HepG2 (cell line): ENCODE measurements at regions not wholly inside any gene's neighbourhood (a gene's known extent, or its start where the extent isn't known, plus 50 kb on each side); places are given as distances from the start of the nearest gene placed in this dataset.
A peak's percentile ranks its signal among the peaks of the same experiment; 100 is the strongest.

Experiments
- ADNP ChIP-seq: sonication (generic); formaldehyde crosslinking; IDR thresholded peaks from 2 replicates; pipeline ENCODE4 v1.4.0; 2020; ENCODE audit warnings: missing genetic modification reagents
- ERF ChIP-seq: IDR thresholded peaks from 2 replicates; pipeline ENCODE4 v1.6.1; 2018; ENCODE audit warnings: missing biosample characterization, missing genetic modification reagents
- HNRNPLL ChIP-seq: fragments of 200-400 bp; formaldehyde crosslinking; IDR thresholded peaks from 2 replicates; pipeline ENCODE4 v1.6.1; 2017; ENCODE audit warnings: mild to moderate bottlenecking, low read depth, low read length; ENCODE audit not compliant: poor library complexity, severe bottlenecking
- KLF12 ChIP-seq: sonication (generic); formaldehyde crosslinking; IDR thresholded peaks from 2 replicates; pipeline ENCODE4 v1.4.0; 2020; ENCODE audit warnings: missing genetic modification reagents, borderline replicate concordance
- MAFK ChIP-seq, 2 experiments: IDR thresholded peaks in 1 of 2; conservative IDR thresholded peaks in 1 of 2; 2 replicates each; pipeline ENCODE4 v1.6.1; 2011; ENCODE audit warnings: improper control_type of control experiment in 2 of 2, low read length in 2 of 2
- NFKB2 ChIP-seq: sonication (generic); formaldehyde crosslinking; IDR thresholded peaks from 2 replicates; pipeline ENCODE4 v1.4.0; 2020; ENCODE audit warnings: missing genetic modification reagents, borderline replicate concordance
- PAWR ChIP-seq: sonication (generic); formaldehyde crosslinking; IDR thresholded peaks from 2 replicates; pipeline ENCODE4 v1.4.0; 2020; ENCODE audit warnings: missing genetic modification reagents, mild to moderate bottlenecking, borderline replicate concordance
- SCMH1 ChIP-seq: sonication (generic); formaldehyde crosslinking; IDR thresholded peaks from 2 replicates; pipeline ENCODE4 v1.9.0; 2021; ENCODE audit warnings: missing genetic modification reagents, mild to moderate bottlenecking, borderline replicate concordance
- TAF1 ChIP-seq: sonication (generic); formaldehyde crosslinking; IDR thresholded peaks from 2 replicates; pipeline ENCODE4 v1.4.0; 2020; ENCODE audit warnings: missing genetic modification reagents
- TCF7 ChIP-seq: sonication (generic); IDR thresholded peaks from 2 replicates; pipeline ENCODE4 v1.6.1; 2016; ENCODE audit warnings: antibody characterized with exemption, low read depth
- THAP11 ChIP-seq: IDR thresholded peaks from 2 replicates; pipeline ENCODE4 v1.6.1; 2016; ENCODE audit warnings: missing biosample characterization, missing genetic modification reagents
- ZFX ChIP-seq: sonication (generic); formaldehyde crosslinking; IDR thresholded peaks from 2 replicates; pipeline ENCODE4 v1.4.0; 2020; ENCODE audit warnings: mild to moderate bottlenecking, low read depth, missing genetic modification reagents, moderate library complexity
- ZMYM3 ChIP-seq: sonication (generic); formaldehyde crosslinking; IDR thresholded peaks from 2 replicates; pipeline ENCODE4 v1.5.1; 2020; ENCODE audit warnings: mild to moderate bottlenecking, missing genetic modification reagents
- ZNF143 ChIP-seq: sonication (generic); formaldehyde crosslinking; IDR thresholded peaks from 2 replicates; pipeline ENCODE4 v1.4.0; 2020; ENCODE audit warnings: missing genetic modification reagents
- ZNF441 ChIP-seq: sonication (generic); formaldehyde crosslinking; IDR thresholded peaks from 2 replicates; pipeline ENCODE4 v1.7.0; 2021; ENCODE audit warnings: missing genetic modification reagents, borderline replicate concordance
- ZNF547 ChIP-seq: sonication (generic); formaldehyde crosslinking; IDR thresholded peaks from 2 replicates; pipeline ENCODE4 v1.5.1; 2020; ENCODE audit warnings: mild to moderate bottlenecking, missing genetic modification reagents
- ZNF570 ChIP-seq: sonication (generic); formaldehyde crosslinking; IDR thresholded peaks from 2 replicates; pipeline ENCODE4 v1.4.0; 2020; ENCODE audit warnings: mild to moderate bottlenecking, missing genetic modification reagents, borderline replicate concordance
- ZNF629 ChIP-seq: sonication (generic); formaldehyde crosslinking; conservative IDR thresholded peaks from 2 replicates; pipeline ENCODE4 v1.5.0; 2020; ENCODE audit warnings: missing genetic modification reagents
- ZNF761 ChIP-seq: sonication (generic); formaldehyde crosslinking; conservative IDR thresholded peaks from 2 replicates; pipeline ENCODE4 v1.4.0; 2020; ENCODE audit warnings: mild to moderate bottlenecking, missing genetic modification reagents
- ZNF777 ChIP-seq: sonication (generic); formaldehyde crosslinking; IDR thresholded peaks from 2 replicates; pipeline ENCODE4 v1.4.0; 2020; ENCODE audit warnings: missing genetic modification reagents
- TF ChIP-seq, protein P1 (sequence below): sonication (generic); formaldehyde crosslinking; IDR thresholded peaks from 2 replicates; pipeline ENCODE4 v1.4.0; 2020; ENCODE audit warnings: mild to moderate bottlenecking, missing genetic modification reagents
- TF ChIP-seq, protein P2 (sequence below): IDR thresholded peaks from 2 replicates; pipeline ENCODE4 v1.6.1; 2016; ENCODE audit warnings: mild to moderate bottlenecking, missing biosample characterization, missing genetic modification reagents
- TF ChIP-seq, protein P3 (sequence below): sonication (generic); formaldehyde crosslinking; IDR thresholded peaks from 2 replicates; pipeline ENCODE4 v1.4.0; 2020; ENCODE audit warnings: mild to moderate bottlenecking, missing genetic modification reagents
- TF ChIP-seq, protein P4 (sequence below): sonication (generic); formaldehyde crosslinking; IDR thresholded peaks from 2 replicates; pipeline ENCODE4 v1.8.0; 2022; ENCODE audit warnings: missing genetic modification reagents, mild to moderate bottlenecking, moderate library complexity, borderline replicate concordance

DNA sequence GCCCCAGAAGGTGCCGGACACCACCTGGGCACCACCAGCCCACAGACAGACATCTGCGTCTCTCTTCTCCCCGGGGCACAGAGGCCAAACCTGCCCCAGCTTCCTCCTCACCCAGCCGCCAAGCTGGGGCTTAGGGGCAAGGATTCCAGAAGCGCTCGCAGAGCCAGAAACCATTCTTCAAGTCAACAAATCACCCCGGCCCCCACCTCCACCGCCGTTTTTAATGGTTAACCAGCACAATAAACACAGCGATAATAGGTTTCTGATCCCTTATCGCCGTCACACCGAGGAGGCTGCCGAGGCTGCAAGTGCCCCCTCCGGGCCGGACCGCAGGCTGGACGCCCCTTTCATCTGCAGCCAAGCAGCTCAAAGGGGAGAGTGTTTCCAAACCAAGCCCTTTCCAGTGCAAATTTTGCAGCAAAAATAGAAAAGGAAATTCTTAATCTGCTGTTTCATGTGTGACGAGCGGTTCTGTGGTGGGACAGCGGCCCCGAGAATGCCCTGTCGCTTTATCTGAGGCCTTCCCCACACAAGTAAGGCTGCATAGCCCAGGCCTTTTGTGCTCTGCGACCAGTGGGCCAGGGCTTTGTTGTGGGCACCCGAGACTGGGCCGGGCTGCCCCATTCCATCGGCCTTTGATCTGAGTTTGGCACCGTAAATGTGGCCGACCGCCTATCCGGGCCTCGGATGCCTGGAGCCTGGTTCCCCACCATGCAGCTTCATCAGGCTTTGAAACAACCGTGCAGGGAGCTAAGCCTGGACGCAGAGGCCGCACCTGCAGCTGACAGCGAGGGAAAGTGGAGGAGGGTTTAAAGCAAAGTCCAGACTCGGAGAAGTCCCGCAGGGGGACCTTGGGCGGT lies 83.2 kb downstream of the FOXL3 start (continued):
- peak; percentile 61; the same call in 1 of the 2 replicates for TF ChIP-seq TAF1 (CRISPR knock-in tag)
- TF ChIP-seq, protein P1, sequence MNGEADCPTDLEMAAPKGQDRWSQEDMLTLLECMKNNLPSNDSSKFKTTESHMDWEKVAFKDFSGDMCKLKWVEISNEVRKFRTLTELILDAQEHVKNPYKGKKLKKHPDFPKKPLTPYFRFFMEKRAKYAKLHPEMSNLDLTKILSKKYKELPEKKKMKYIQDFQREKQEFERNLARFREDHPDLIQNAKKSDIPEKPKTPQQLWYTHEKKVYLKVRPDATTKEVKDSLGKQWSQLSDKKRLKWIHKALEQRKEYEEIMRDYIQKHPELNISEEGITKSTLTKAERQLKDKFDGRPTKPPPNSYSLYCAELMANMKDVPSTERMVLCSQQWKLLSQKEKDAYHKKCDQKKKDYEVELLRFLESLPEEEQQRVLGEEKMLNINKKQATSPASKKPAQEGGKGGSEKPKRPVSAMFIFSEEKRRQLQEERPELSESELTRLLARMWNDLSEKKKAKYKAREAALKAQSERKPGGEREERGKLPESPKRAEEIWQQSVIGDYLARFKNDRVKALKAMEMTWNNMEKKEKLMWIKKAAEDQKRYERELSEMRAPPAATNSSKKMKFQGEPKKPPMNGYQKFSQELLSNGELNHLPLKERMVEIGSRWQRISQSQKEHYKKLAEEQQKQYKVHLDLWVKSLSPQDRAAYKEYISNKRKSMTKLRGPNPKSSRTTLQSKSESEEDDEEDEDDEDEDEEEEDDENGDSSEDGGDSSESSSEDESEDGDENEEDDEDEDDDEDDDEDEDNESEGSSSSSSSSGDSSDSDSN (CRISPR knock-in tag), result peak; percentile 84
- TF ChIP-seq, protein P2, sequence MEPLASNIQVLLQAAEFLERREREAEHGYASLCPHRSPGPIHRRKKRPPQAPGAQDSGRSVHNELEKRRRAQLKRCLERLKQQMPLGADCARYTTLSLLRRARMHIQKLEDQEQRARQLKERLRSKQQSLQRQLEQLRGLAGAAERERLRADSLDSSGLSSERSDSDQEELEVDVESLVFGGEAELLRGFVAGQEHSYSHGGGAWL (CRISPR knock-in tag), result no peak
- TF ChIP-seq MAFK (conservative IDR thresholded peaks at IDR 0.05 in 1 of 2, IDR thresholded peaks at IDR 0.05 in 1 of 2; ENCODE audit: low read length in 2 of 2), result no peak
- TF ChIP-seq SCMH1 (CRISPR knock-in tag), result no peak
- peak; percentile 52; the same call in 1 of the 2 replicates for TF ChIP-seq NFKB2 (CRISPR knock-in tag)
- peak; percentile 72 for TF ChIP-seq ZNF777 (CRISPR knock-in tag)
- TF ChIP-seq, protein P3, sequence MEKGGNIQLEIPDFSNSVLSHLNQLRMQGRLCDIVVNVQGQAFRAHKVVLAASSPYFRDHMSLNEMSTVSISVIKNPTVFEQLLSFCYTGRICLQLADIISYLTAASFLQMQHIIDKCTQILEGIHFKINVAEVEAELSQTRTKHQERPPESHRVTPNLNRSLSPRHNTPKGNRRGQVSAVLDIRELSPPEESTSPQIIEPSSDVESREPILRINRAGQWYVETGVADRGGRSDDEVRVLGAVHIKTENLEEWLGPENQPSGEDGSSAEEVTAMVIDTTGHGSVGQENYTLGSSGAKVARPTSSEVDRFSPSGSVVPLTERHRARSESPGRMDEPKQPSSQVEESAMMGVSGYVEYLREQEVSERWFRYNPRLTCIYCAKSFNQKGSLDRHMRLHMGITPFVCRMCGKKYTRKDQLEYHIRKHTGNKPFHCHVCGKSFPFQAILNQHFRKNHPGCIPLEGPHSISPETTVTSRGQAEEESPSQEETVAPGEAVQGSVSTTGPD (CRISPR knock-in tag), result peak; percentile 69; the same call in 1 of the 2 replicates
- 0 out of 2 replicates have a peak, but pooled peaks have one; percentile 26 for TF ChIP-seq ZNF761
- TF ChIP-seq, protein P4, sequence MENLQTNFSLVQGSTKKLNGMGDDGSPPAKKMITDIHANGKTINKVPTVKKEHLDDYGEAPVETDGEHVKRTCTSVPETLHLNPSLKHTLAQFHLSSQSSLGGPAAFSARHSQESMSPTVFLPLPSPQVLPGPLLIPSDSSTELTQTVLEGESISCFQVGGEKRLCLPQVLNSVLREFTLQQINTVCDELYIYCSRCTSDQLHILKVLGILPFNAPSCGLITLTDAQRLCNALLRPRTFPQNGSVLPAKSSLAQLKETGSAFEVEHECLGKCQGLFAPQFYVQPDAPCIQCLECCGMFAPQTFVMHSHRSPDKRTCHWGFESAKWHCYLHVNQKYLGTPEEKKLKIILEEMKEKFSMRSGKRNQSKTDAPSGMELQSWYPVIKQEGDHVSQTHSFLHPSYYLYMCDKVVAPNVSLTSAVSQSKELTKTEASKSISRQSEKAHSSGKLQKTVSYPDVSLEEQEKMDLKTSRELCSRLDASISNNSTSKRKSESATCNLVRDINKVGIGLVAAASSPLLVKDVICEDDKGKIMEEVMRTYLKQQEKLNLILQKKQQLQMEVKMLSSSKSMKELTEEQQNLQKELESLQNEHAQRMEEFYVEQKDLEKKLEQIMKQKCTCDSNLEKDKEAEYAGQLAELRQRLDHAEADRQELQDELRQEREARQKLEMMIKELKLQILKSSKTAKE (CRISPR knock-in tag), result no peak
- TF ChIP-seq ZNF441, result no peak
- peak; percentile 21 for TF ChIP-seq HNRNPLL
- TF ChIP-seq KLF12 (CRISPR knock-in tag), result no peak; the same call in 1 of the 2 replicates
- peak; percentile 90 for TF ChIP-seq TCF7
- peak; percentile 30; the same call in 1 of the 2 replicates for TF ChIP-seq THAP11 (CRISPR knock-in tag)
- no peak for TF ChIP-seq ZNF547 (CRISPR knock-in tag)
- peak; percentile 59 for TF ChIP-seq ZFX
- TF ChIP-seq PAWR (CRISPR knock-in tag), result no peak
- no peak for TF ChIP-seq ZNF570 (CRISPR knock-in tag)
- peak; percentile 36; the same call in 1 of the 2 replicates for TF ChIP-seq ZNF143 (CRISPR knock-in tag)
- no peak for TF ChIP-seq ZMYM3 (CRISPR knock-in tag)
- no peak; the same call in 1 of the 2 replicates for TF ChIP-seq ZNF629 (CRISPR knock-in tag)
- no peak for TF ChIP-seq ADNP
- TF ChIP-seq ERF (CRISPR knock-in tag), result peak; percentile 82
